Kidney (tissue), 13 donors: ENCODE measurements at regions not wholly inside any gene's neighbourhood (a gene's known extent, or its start where the extent isn't known, plus 50 kb on each side); places are given as distances from the start of the nearest gene placed in this dataset.

Source experiments
- DNase-seq, 5 donors: peaks; one replicate each; pipeline ENCODE4 v3.0.0-alpha.2; 2013 to 2020
- FAIRE-seq: peaks from 2 replicates; lab custom pipeline; 2012; peaks lifted over from hg19 to GRCh38; lab: Jason Lieb, UNC
- H3K27ac ChIP-seq, 2 donors: one replicate each; pipeline ENCODE4 v1.7.0; 2013; ENCODE audit warnings: low read depth in 2 of 2, low read length in 2 of 2, inconsistent platforms in 1 of 2
- H3K27me3 ChIP-seq: one replicate; pipeline ENCODE4 v1.7.1; 2013; ENCODE audit warnings: low read length, inconsistent platforms; ENCODE audit not compliant: control insufficient read depth, insufficient read depth
- H3K36me3 ChIP-seq, 3 donors: one replicate each; pipeline versions ENCODE4 v1.7.0 to v1.7.1; 2013; ENCODE audit warnings: low read length in 3 of 3, control low read depth in 1 of 3, inconsistent platforms in 1 of 3; ENCODE audit not compliant: insufficient read depth in 3 of 3, control insufficient read depth in 2 of 3
- H3K4me1 ChIP-seq, 3 donors: one replicate each; pipeline versions ENCODE4 v1.7.0 to v1.7.1; 2013; ENCODE audit warnings: low read length in 3 of 3, inconsistent platforms in 1 of 3, low read depth in 1 of 3; ENCODE audit not compliant: control insufficient read depth in 2 of 3, insufficient read depth in 2 of 3
- H3K4me3 ChIP-seq, 3 donors: one replicate each; pipeline versions ENCODE4 v1.7.0 to v1.8.1; 2013; ENCODE audit warnings: low read length in 3 of 3, control low read depth in 1 of 3, inconsistent platforms in 1 of 3
- H3K9ac ChIP-seq, 3 donors: one replicate each; pipeline versions ENCODE4 v1.7.0 to v1.7.1; 2013; ENCODE audit warnings: low read length in 3 of 3, control low read depth in 1 of 3, inconsistent platforms in 1 of 3
- H3K9me3 ChIP-seq, 3 donors: one replicate each; pipeline versions ENCODE4 v1.7.0 to v1.7.1; 2013; ENCODE audit warnings: low read length in 3 of 3, control low read depth in 1 of 3, inconsistent platforms in 1 of 3; ENCODE audit not compliant: control insufficient read depth in 2 of 3, insufficient read depth in 1 of 3
- intact Hi-C: fragments of 100-400 bp; cut with DNase I; formaldehyde crosslinking; loops from one replicate; pipeline ENCODE4 v1.11.1; 2022
- TF ChIP-seq, protein P1 (sequence below): IDR thresholded peaks from 3 replicates; pipeline ENCODE4 v1.5.1; 2012; ENCODE audit warnings: mild to moderate bottlenecking, moderate library complexity, borderline replicate concordance; ENCODE audit not compliant: insufficient read depth; ENCODE audit errors: extremely low read depth
- donor health status: control.
- donor health status: control.
- donor health status: control.
- donor health status: control.
- donor health status: control.
- donor health status: DM: yes; HTN: yes; CAD: no.
- donor health status: Normal renal cell carcinoma (clear cell type).

- peaks cover 0 to 2% (median 0%) of the 10 kb centered on the region in 3 donors for H3K4me1 ChIP-seq
- DNase-seq = no peak
- H3K9me3 ChIP-seq = no peaks in the 10 kb centered on the region
- H3K9ac ChIP-seq = no peak overlapping the region
- TF ChIP-seq, protein P1, sequence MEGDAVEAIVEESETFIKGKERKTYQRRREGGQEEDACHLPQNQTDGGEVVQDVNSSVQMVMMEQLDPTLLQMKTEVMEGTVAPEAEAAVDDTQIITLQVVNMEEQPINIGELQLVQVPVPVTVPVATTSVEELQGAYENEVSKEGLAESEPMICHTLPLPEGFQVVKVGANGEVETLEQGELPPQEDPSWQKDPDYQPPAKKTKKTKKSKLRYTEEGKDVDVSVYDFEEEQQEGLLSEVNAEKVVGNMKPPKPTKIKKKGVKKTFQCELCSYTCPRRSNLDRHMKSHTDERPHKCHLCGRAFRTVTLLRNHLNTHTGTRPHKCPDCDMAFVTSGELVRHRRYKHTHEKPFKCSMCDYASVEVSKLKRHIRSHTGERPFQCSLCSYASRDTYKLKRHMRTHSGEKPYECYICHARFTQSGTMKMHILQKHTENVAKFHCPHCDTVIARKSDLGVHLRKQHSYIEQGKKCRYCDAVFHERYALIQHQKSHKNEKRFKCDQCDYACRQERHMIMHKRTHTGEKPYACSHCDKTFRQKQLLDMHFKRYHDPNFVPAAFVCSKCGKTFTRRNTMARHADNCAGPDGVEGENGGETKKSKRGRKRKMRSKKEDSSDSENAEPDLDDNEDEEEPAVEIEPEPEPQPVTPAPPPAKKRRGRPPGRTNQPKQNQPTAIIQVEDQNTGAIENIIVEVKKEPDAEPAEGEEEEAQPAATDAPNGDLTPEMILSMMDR = no peak
- no peak overlapping the region for H3K27ac ChIP-seq
- H3K4me3 ChIP-seq = no peak overlapping the region
- intact Hi-C loops = no loop called here
- no peak for FAIRE-seq
- H3K36me3 ChIP-seq = no peaks in the 10 kb centered on the region
- no peaks in the 10 kb centered on the region for H3K27me3 ChIP-seq
Observed at GRCh38 chr1:101144671-101145448, 92.0 kb upstream of the S1PR1 start.

- no peaks in the 10 kb centered on the region for H3K36me3 ChIP-seq
- H3K4me3 ChIP-seq = no peak overlapping the region
- TF ChIP-seq, protein P1 = no peak
- no peaks in the 10 kb centered on the region for H3K27me3 ChIP-seq
- H3K9me3 ChIP-seq = no peaks in the 10 kb centered on the region
- H3K27ac ChIP-seq = no peak overlapping the region
- peaks cover 0 to 4% (median 2%) of the 10 kb centered on the region in 3 donors for H3K4me1 ChIP-seq
- H3K9ac ChIP-seq = no peak overlapping the region
- no peak for DNase-seq
- intact Hi-C loops = no loop called here
- FAIRE-seq = no peak
Observed at GRCh38 chr1:101142244-101142643, 94.6 kb upstream of the S1PR1 start.

- DNase-seq (no peak), FAIRE-seq (no peak)
- intact Hi-C loops = no loop called here
Observed at GRCh38 chr1:101141376-101141775, 95.4 kb upstream of the S1PR1 start.

More at GRCh38 chr1:101141376-101141775, 95.4 kb upstream of the S1PR1 start:
- Histone ChIP-seq H3K9me3 (no peaks in the 10 kb centered on the region), H3K4me1 (peaks cover 0 to 4% (median 2%) of the 10 kb centered on the region in 3 donors), H3K4me3 (no peak overlapping the region), H3K27me3 (no peaks in the 10 kb centered on the region), H3K27ac (no peak overlapping the region), H3K36me3 (no peaks in the 10 kb centered on the region), H3K9ac (no peak overlapping the region)
- TF ChIP-seq, protein P1 = no peak
